Suprapubic skin (tissue), 3 donors: ENCODE measurements at regions not wholly inside any gene's neighbourhood (a gene's known extent, or its start where the extent isn't known, plus 50 kb on each side); places are given as distances from the start of the nearest gene placed in this dataset.

Experiments
- EP300 ChIP-seq: sonication (generic); formaldehyde crosslinking; IDR thresholded peaks from one replicate; pipeline ENCODE4 v1.6.1; 2017; ENCODE audit warnings: antibody characterized with exemption
- POLR2A ChIP-seq, 2 donors: fragments of 450-650 bp; IDR thresholded peaks; one replicate each; pipeline ENCODE4 v1.6.1; 2017; ENCODE audit warnings: antibody characterized with exemption in 2 of 2, mild to moderate bottlenecking in 2 of 2, moderate library complexity in 2 of 2
- TF ChIP-seq, protein P1 (sequence below), 2 donors: fragments of 200-600 bp in 1 of 2; fragments of 450-650 bp in 1 of 2; sonication (generic) in 1 of 2; IDR thresholded peaks; one replicate each; pipeline ENCODE4 v1.5.1; 2016 to 2019; ENCODE audit warnings: antibody characterized with exemption in 2 of 2, mild to moderate bottlenecking in 1 of 2, moderate library complexity in 1 of 2

DNA sequence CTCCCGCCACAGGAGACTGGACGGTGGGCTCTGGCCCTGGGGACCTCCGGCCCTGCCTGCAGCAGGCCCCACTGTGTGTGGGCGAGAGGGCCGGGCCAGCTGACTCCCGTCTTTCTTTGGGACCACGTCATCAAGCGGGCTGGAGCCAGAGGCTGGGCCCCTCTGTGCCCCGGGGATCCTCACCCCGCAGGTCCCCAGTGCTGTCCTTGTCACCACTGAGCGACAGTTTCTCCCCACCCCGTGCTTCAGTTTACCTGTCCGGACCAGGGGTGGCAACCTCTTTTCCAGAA is 181.9 kb upstream of the ZNF469 start:
- TF ChIP-seq, protein P1, sequence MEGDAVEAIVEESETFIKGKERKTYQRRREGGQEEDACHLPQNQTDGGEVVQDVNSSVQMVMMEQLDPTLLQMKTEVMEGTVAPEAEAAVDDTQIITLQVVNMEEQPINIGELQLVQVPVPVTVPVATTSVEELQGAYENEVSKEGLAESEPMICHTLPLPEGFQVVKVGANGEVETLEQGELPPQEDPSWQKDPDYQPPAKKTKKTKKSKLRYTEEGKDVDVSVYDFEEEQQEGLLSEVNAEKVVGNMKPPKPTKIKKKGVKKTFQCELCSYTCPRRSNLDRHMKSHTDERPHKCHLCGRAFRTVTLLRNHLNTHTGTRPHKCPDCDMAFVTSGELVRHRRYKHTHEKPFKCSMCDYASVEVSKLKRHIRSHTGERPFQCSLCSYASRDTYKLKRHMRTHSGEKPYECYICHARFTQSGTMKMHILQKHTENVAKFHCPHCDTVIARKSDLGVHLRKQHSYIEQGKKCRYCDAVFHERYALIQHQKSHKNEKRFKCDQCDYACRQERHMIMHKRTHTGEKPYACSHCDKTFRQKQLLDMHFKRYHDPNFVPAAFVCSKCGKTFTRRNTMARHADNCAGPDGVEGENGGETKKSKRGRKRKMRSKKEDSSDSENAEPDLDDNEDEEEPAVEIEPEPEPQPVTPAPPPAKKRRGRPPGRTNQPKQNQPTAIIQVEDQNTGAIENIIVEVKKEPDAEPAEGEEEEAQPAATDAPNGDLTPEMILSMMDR (IDR thresholded peaks at IDR 0.05): no peak
- TF ChIP-seq POLR2A (IDR thresholded peaks at IDR 0.05) (no peak), EP300 (no peak)
